ENCODE measurements at regions not wholly inside any gene's neighbourhood (a gene's known extent, or its start where the extent isn't known, plus 50 kb on each side); places are given as distances from the start of the nearest gene placed in this dataset.

DNA sequence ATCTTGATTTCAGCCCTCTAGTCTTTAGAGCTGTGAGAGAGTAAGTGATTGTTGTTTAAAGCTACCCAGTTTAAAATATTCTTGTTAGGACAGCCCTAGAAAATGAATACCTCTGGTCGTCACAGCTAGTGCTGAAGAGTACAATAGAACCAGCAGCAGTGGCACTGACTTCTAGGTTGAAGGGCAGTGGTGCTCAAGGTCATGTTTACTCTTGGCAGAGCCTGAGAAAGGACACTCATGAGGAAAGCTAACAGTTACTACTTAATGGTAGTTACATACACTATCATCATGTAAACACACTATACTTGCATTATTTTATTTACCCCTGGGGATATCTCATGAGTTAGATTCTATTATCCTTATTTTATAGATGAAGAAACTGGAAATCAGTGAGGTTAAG lies 323.0 kb downstream of the SH2D4B start:
- Histone ChIP-seq H3K9me3 (no peaks in the 10 kb centered on the region), H3K4me3 (no peak overlapping the region), H3K36me3 (no peaks in the 10 kb centered on the region), H3K27ac (no peak overlapping the region), H3K27me3 (no peaks in the 10 kb centered on the region), H3K4me1 (no peaks in the 10 kb centered on the region)
- 50 to 55% methylated on average over 1 of the region's 1 CpG for WGBS, 2 donors
- DNase-seq (ENCODE audit: low spot score in 2 of 2): no peak
- TF ChIP-seq, protein P1, sequence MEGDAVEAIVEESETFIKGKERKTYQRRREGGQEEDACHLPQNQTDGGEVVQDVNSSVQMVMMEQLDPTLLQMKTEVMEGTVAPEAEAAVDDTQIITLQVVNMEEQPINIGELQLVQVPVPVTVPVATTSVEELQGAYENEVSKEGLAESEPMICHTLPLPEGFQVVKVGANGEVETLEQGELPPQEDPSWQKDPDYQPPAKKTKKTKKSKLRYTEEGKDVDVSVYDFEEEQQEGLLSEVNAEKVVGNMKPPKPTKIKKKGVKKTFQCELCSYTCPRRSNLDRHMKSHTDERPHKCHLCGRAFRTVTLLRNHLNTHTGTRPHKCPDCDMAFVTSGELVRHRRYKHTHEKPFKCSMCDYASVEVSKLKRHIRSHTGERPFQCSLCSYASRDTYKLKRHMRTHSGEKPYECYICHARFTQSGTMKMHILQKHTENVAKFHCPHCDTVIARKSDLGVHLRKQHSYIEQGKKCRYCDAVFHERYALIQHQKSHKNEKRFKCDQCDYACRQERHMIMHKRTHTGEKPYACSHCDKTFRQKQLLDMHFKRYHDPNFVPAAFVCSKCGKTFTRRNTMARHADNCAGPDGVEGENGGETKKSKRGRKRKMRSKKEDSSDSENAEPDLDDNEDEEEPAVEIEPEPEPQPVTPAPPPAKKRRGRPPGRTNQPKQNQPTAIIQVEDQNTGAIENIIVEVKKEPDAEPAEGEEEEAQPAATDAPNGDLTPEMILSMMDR (IDR thresholded peaks at IDR 0.05): no peak
- no peak for TF ChIP-seq POLR2A (IDR thresholded peaks at IDR 0.05)
- TF ChIP-seq EP300 (IDR thresholded peaks at IDR 0.05): no peak

DNA sequence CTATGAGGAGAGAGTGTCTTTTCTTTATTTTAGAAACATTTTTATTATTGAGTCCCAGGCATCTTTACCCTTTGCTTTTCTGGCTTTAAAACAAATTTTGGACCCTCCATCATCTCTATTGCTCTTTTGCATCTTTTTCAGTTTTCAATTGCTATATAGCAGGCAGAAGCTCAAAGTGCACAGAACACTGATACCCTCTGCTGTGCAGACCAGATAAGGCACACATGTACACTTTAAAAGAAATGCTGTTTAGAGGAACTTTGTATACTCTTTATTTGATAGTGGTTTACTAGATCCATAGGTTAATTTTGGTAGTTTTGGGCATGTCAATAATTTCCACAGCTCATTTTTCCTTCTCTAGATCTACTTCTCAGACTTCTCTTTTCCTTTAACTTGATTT lies 324.2 kb downstream of the SH2D4B start:
- TF ChIP-seq, protein P1 (IDR thresholded peaks at IDR 0.05): no peak
- TF ChIP-seq POLR2A (IDR thresholded peaks at IDR 0.05) (no peak), EP300 (IDR thresholded peaks at IDR 0.05) (no peak)
- H3K9me3 ChIP-seq: no peaks in the 10 kb centered on the region

DNA sequence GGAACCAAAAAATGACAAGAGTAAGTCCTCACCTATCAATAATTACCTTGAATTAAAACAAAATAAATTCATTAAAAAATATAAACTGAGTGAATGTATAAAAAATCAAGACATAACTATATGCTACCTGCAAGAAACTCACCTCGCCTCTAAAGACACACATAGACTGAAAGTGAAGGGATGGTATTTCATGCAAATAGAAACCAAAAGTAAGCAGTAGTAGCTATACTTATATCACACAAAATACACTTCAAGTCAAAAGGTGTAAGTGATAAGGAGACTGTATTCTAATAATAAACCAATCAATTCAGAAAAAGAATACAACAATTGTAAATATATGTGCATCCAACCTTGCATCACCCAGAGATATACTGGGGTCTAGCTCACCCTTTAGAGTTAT lies 332.6 kb downstream of the SH2D4B start:
- TF ChIP-seq EP300 (IDR thresholded peaks at IDR 0.05) (no peak), POLR2A (IDR thresholded peaks at IDR 0.05) (no peak)
- TF ChIP-seq, protein P1 (IDR thresholded peaks at IDR 0.05): no peak
- no peak overlapping the region for H3K27ac ChIP-seq
- no peak overlapping the region for H3K4me3 ChIP-seq
- 88 to 94% methylated on average over 1 of the region's 1 CpG for WGBS, 2 donors
- no peaks in the 10 kb centered on the region for H3K27me3 ChIP-seq
- peaks cover 0 to 11% (median 3%) of the 10 kb centered on the region in 4 donors for H3K9me3 ChIP-seq
- H3K4me1 ChIP-seq: no peaks in the 10 kb centered on the region
- H3K36me3 ChIP-seq: no peaks in the 10 kb centered on the region
- no peak for DNase-seq (ENCODE audit: low spot score in 2 of 2)

More for the DNA sequence above, 324.2 kb downstream of the SH2D4B start:
- no peak overlapping the region for H3K27ac ChIP-seq
- no peaks in the 10 kb centered on the region for H3K36me3 ChIP-seq
- no peaks in the 10 kb centered on the region for H3K27me3 ChIP-seq
- H3K4me1 ChIP-seq: no peaks in the 10 kb centered on the region
- H3K4me3 ChIP-seq: no peak overlapping the region
- DNase-seq (ENCODE audit: low spot score in 2 of 2): no peak

DNA sequence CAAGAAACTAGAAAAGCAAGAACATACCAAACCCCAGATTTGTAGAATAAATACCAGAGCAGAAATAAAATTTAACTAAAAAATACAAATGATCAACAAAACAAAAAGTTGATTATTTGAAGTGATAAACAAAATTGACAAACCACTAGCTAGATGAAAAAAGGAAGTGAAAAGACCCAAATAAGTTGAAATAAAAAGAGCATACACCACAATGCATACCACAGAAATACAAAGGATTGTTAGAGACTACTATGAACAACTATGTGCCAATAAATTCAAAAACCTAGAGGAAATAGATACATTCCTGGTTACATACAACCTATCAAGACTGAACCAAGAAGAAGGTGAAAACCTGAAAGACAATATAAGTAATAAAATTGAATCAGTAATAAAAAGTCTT lies 333.4 kb downstream of the SH2D4B start:
- Histone ChIP-seq H3K9me3 (peaks cover 0 to 11% (median 3%) of the 10 kb centered on the region in 4 donors), H3K36me3 (no peaks in the 10 kb centered on the region), H3K4me1 (no peaks in the 10 kb centered on the region), H3K27me3 (no peaks in the 10 kb centered on the region), H3K4me3 (no peak overlapping the region), H3K27ac (no peak overlapping the region)
- DNase-seq (ENCODE audit: low spot score in 2 of 2): no peak
- TF ChIP-seq, protein P1 (IDR thresholded peaks at IDR 0.05): no peak
- TF ChIP-seq POLR2A (IDR thresholded peaks at IDR 0.05) (no peak), EP300 (IDR thresholded peaks at IDR 0.05) (no peak)

DNA sequence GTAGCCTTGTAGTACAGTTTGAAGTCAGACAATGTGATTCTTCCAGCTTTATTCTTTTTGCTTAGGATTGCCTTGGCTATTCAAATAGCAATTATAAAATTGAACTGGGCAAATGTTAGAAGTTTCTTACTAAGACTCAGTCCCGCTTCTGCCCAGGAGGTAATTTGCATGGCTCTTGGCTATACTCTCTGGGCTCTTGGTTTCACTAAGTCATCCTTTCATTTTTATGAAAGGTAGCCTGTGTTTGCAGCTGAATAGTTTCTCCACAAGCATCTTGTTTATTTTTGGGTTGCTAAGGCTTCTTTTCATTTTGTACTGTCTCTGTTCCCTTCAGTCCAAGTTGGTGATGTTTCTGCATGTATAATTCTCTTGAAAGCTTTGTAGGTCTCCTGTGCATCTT lies 340.6 kb downstream of the SH2D4B start:
- H3K4me1 ChIP-seq: no peaks in the 10 kb centered on the region
- H3K9me3 ChIP-seq: peaks cover 0 to 10% (median 0%) of the 10 kb centered on the region in 4 donors
- TF ChIP-seq POLR2A (IDR thresholded peaks at IDR 0.05) (no peak), EP300 (IDR thresholded peaks at IDR 0.05) (no peak)
- TF ChIP-seq, protein P1 (IDR thresholded peaks at IDR 0.05): no peak
- H3K36me3 ChIP-seq: no peaks in the 10 kb centered on the region
- 83 to 86% methylated on average over 1 of the region's 1 CpG for WGBS, 2 donors
- H3K27ac ChIP-seq: no peak overlapping the region
- no peak for DNase-seq (ENCODE audit: low spot score in 2 of 2)
- no peaks in the 10 kb centered on the region for H3K27me3 ChIP-seq
- H3K4me3 ChIP-seq: no peak overlapping the region

All from tibial nerve (tissue), 4 donors.